DOHH2 (cell line): ENCODE measurements at regions not wholly inside any gene's neighbourhood (a gene's known extent, or its start where the extent isn't known, plus 50 kb on each side); places are given as distances from the start of the nearest gene placed in this dataset.
A peak's percentile ranks its signal among the peaks of the same experiment; 100 is the strongest.

Experiments
- H3F3A ChIP-seq: fragments of 200-600 bp; sonication (generic), shearing (Covaris generic); 2 replicates; pipeline ENCODE4 v1.6.0; 2016; ENCODE audit warnings: antibody characterized with exemption, mild to moderate bottlenecking; ENCODE audit not compliant: control insufficient read depth, insufficient read depth
- H3K27ac ChIP-seq: fragments of 200-600 bp; sonication (generic); 2 replicates; pipeline ENCODE4 v1.5.1; 2014; ENCODE audit warnings: low read depth, mild to moderate bottlenecking, low read length, moderate library complexity
- H3K27me3 ChIP-seq: fragments of 200-600 bp; sonication (generic); 2 replicates; pipeline ENCODE4 v1.6.1; 2014; ENCODE audit warnings: mild to moderate bottlenecking, low read length, mixed read lengths; ENCODE audit not compliant: control insufficient read depth
- H3K36me3 ChIP-seq: fragments of 200-600 bp; sonication (generic); 2 replicates; pipeline ENCODE4 v1.6.1; 2014; ENCODE audit warnings: mild to moderate bottlenecking, low read length, moderate library complexity, mixed read lengths; ENCODE audit not compliant: control insufficient read depth
- H3K4me1 ChIP-seq: fragments of 200-600 bp; sonication (generic); 2 replicates; pipeline ENCODE4 v1.6.1; 2014; ENCODE audit warnings: mild to moderate bottlenecking, low read length, mixed read lengths; ENCODE audit not compliant: control insufficient read depth
- H3K4me2 ChIP-seq: fragments of 200-600 bp; sonication (generic); 2 replicates; pipeline ENCODE4 v1.6.0; 2014; ENCODE audit warnings: mild to moderate bottlenecking, low read length, moderate library complexity
- H3K4me3 ChIP-seq: fragments of 200-600 bp; sonication (generic); 2 replicates; pipeline ENCODE4 v1.5.1; 2014; ENCODE audit warnings: mild to moderate bottlenecking, low read length, mixed read lengths
- H3K79me2 ChIP-seq: fragments of 200-600 bp; sonication (generic); 2 replicates; pipeline ENCODE4 v1.6.1; 2014; ENCODE audit warnings: mild to moderate bottlenecking, low read length, mixed read lengths; ENCODE audit not compliant: control insufficient read depth
- H3K9me2 ChIP-seq: fragments of 200-600 bp; sonication (generic); replicated peaks from 2 replicates; pipeline ENCODE4 v1.6.1; 2014; ENCODE audit warnings: mild to moderate bottlenecking, low read length, mixed read lengths; ENCODE audit not compliant: control insufficient read depth
- H3K9me3 ChIP-seq: fragments of 200-600 bp; sonication (generic); 2 replicates; pipeline ENCODE4 v1.6.1; 2014; ENCODE audit warnings: antibody characterized with exemption, low read length, mixed read lengths; ENCODE audit not compliant: control insufficient read depth, insufficient read depth
- H4K20me1 ChIP-seq: fragments of 200-600 bp; sonication (generic); 2 replicates; pipeline ENCODE4 v1.6.0; 2014; ENCODE audit warnings: low read depth, mild to moderate bottlenecking, antibody characterized with exemption, low read length, moderate library complexity; ENCODE audit not compliant: control insufficient read depth, insufficient read depth
- EZH2phosphoT487 ChIP-seq: fragments of 200-600 bp; sonication (generic); IDR thresholded peaks from 2 replicates; pipeline ENCODE4 v1.6.1; 2017; ENCODE audit warnings: borderline replicate concordance, mild to moderate bottlenecking, antibody characterized with exemption, low read length, moderate library complexity, mixed read lengths
- TF ChIP-seq, protein P1 (sequence below): fragments of 200-600 bp; sonication (generic); IDR thresholded peaks from one replicate; pipeline ENCODE4 v1.5.1; 2014; ENCODE audit warnings: antibody characterized with exemption, mild to moderate bottlenecking, low read depth, low read length; ENCODE audit not compliant: poor library complexity, severe bottlenecking

DNA sequence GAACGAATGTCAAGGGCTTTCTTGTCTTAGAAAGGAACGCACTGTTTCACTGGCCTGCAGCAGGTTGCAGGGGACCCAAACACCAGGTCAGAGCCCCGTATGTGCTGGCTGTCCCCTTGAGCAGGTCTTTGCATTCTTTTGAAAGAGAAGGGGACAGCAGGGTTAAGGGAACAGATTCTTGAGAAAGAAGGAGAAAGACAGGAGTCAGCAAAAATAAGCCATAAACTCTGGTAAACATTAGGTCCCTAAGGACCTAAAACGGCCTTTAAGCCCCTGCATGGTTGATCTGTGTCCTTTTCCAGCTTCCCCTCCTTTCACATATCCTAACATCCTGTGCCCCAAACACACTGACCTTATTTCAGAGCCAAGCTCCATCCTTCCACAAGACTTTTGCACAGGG is 190.8 kb upstream of the ADRA1B start:
- Histone ChIP-seq H4K20me1 (no peaks in the 10 kb centered on the region), H3F3A (peaks cover 2% of the 10 kb centered on the region; the same call in 1 of the 2 replicates), H3K9me2 (no peaks in the 10 kb centered on the region), H3K27ac (no peak overlapping the region), H3K4me1 (peaks cover 12% of the 10 kb centered on the region), H3K79me2 (no peaks in the 10 kb centered on the region), H3K36me3 (no peaks in the 10 kb centered on the region), H3K4me2 (no peak overlapping the region), H3K9me3 (peaks cover 6% of the 10 kb centered on the region; the same call in 1 of the 2 replicates), H3K4me3 (no peak overlapping the region), H3K27me3 (no peaks in the 10 kb centered on the region)
- TF ChIP-seq, protein P1, sequence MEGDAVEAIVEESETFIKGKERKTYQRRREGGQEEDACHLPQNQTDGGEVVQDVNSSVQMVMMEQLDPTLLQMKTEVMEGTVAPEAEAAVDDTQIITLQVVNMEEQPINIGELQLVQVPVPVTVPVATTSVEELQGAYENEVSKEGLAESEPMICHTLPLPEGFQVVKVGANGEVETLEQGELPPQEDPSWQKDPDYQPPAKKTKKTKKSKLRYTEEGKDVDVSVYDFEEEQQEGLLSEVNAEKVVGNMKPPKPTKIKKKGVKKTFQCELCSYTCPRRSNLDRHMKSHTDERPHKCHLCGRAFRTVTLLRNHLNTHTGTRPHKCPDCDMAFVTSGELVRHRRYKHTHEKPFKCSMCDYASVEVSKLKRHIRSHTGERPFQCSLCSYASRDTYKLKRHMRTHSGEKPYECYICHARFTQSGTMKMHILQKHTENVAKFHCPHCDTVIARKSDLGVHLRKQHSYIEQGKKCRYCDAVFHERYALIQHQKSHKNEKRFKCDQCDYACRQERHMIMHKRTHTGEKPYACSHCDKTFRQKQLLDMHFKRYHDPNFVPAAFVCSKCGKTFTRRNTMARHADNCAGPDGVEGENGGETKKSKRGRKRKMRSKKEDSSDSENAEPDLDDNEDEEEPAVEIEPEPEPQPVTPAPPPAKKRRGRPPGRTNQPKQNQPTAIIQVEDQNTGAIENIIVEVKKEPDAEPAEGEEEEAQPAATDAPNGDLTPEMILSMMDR = no peak
- TF ChIP-seq EZH2phosphoT487 = no peak

DNA sequence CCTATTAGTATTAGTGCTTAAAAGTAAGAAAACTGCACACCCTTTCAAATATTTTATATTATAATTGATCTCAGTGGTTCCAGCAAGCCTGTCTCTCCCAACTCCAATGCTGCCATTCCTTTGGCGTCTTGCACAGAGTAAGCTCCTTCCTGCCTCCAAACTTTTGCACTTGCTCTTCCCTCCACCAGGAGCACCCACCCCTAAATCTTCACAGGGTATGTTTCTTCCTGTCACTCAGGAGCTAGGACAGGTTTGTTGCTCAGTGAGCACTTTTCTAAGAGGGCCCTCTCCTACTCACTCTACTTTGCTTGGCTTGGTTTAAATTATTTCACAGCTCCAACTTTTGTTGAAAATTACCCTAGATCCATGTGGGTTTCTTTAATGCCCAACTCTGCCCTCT is 189.1 kb upstream of the ADRA1B start:
- TF ChIP-seq, protein P1 = no peak
- no peak for TF ChIP-seq EZH2phosphoT487
- no peaks in the 10 kb centered on the region for H4K20me1 ChIP-seq
- H3K4me3 ChIP-seq = no peak overlapping the region
- peaks cover 28% of the 10 kb centered on the region for H3K4me1 ChIP-seq
- H3F3A ChIP-seq = peaks cover 2% of the 10 kb centered on the region; the same call in 1 of the 2 replicates
- H3K4me2 ChIP-seq = no peak overlapping the region
- H3K9me2 ChIP-seq = no peaks in the 10 kb centered on the region
- no peaks in the 10 kb centered on the region for H3K36me3 ChIP-seq
- peaks cover 6% of the 10 kb centered on the region; the same call in 1 of the 2 replicates for H3K9me3 ChIP-seq
- no peaks in the 10 kb centered on the region for H3K79me2 ChIP-seq
- no peaks in the 10 kb centered on the region for H3K27me3 ChIP-seq
- H3K27ac ChIP-seq = no peak overlapping the region

DNA sequence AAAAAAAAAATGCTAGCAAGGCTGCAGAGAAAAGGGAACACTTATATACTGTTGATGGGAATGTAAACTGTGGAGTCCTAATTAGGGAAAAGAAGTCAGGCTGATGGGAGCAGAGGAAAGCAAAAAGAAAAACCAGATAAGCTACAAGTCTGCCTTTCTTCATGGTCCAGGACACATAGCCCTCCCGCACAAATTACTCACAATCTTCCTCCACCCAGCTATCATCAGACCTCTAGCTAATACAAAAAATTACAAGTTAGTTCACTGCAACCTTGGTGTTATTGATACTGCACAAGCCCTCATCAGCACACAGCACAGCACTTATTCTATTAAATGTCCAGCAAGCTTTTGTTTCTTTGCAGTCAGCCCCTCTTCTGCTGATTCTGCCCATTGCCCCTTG is 186.0 kb upstream of the ADRA1B start:
- peaks cover 6% of the 10 kb centered on the region; the same call in 1 of the 2 replicates for H3K9me3 ChIP-seq
- H3K79me2 ChIP-seq = no peaks in the 10 kb centered on the region
- H3F3A ChIP-seq = peaks cover 2% of the 10 kb centered on the region; the same call in 1 of the 2 replicates
- peak overlapping the region; percentile 38 for H3K4me2 ChIP-seq
- no peak for TF ChIP-seq EZH2phosphoT487
- TF ChIP-seq, protein P1 = no peak
- H3K4me1 ChIP-seq = peaks cover 54% of the 10 kb centered on the region
- H3K36me3 ChIP-seq = no peaks in the 10 kb centered on the region
- no peaks in the 10 kb centered on the region for H4K20me1 ChIP-seq
- H3K27ac ChIP-seq = peak overlapping the region; percentile 19; the same call in 1 of the 2 replicates
- H3K27me3 ChIP-seq = no peaks in the 10 kb centered on the region
- H3K9me2 ChIP-seq = no peaks in the 10 kb centered on the region
- H3K4me3 ChIP-seq = peak overlapping the region; percentile 43; the same call in 1 of the 2 replicates
